HEK293T (cell line): ENCODE measurements at regions not wholly inside any gene's neighbourhood (a gene's known extent, or its start where the extent isn't known, plus 50 kb on each side); places are given as distances from the start of the nearest gene placed in this dataset.

Experiments used
- CTCF ChIA-PET: fragments of 350-600 bp; formaldehyde crosslinking; extraction: SDS; loops from one replicate; lab custom pipeline; 2021; ENCODE audit warnings: antibody characterized with exemption, inconsistent platforms; lab: Yijun Ruan, JAX
- POLR2A ChIA-PET: fragments of 350-600 bp; formaldehyde crosslinking; extraction: SDS; loops from one replicate; lab custom pipeline; 2020; ENCODE audit warnings: antibody characterized with exemption, inconsistent platforms; lab: Yijun Ruan, JAX
- DNase-seq: peaks from one replicate; pipeline ENCODE4 v3.0.0; 2012; ENCODE audit warnings: mixed read lengths; ENCODE audit errors: extremely low spot score
- ARNT ChIP-seq: fragments of 450-650 bp; IDR thresholded peaks from 2 replicates; pipeline ENCODE4 v1.6.1; 2017; ENCODE audit warnings: mild to moderate bottlenecking
- BHLHE40 ChIP-seq: fragments of 450-650 bp; IDR thresholded peaks from 2 replicates; pipeline ENCODE4 v1.6.1; 2016; ENCODE audit warnings: mild to moderate bottlenecking, moderate library complexity, borderline replicate concordance
- CTBP1 ChIP-seq: fragments of 450-650 bp; IDR thresholded peaks from 2 replicates; pipeline ENCODE4 v1.6.1; 2016; ENCODE audit warnings: borderline replicate concordance
- ELF4 ChIP-seq: fragments of 450-650 bp; IDR thresholded peaks from 2 replicates; pipeline ENCODE4 v1.6.1; 2017; ENCODE audit warnings: antibody characterized with exemption
- FOXA1 ChIP-seq: fragments of 450-650 bp; IDR thresholded peaks from 2 replicates; pipeline ENCODE4 v1.6.1; 2016; ENCODE audit warnings: mild to moderate bottlenecking
- FOXK2 ChIP-seq: fragments of 450-650 bp; IDR thresholded peaks from 2 replicates; pipeline ENCODE4 v1.6.1; 2016; ENCODE audit warnings: mild to moderate bottlenecking
- FOXM1 ChIP-seq: fragments of 450-650 bp; IDR thresholded peaks from 2 replicates; pipeline ENCODE4 v1.6.1; 2017; ENCODE audit warnings: mild to moderate bottlenecking, borderline replicate concordance
- HDGF ChIP-seq: fragments of 450-650 bp; IDR thresholded peaks from 2 replicates; pipeline ENCODE4 v1.6.1; 2017; ENCODE audit warnings: antibody characterized with exemption, borderline replicate concordance
- L3MBTL2 ChIP-seq: fragments of 450-650 bp; conservative IDR thresholded peaks from 2 replicates; pipeline ENCODE4 v1.6.1; 2016; ENCODE audit warnings: mild to moderate bottlenecking
- LEF1 ChIP-seq: fragments of 450-650 bp; IDR thresholded peaks from 2 replicates; pipeline ENCODE4 v1.6.1; 2017; ENCODE audit warnings: mild to moderate bottlenecking, borderline replicate concordance
- NFRKB ChIP-seq: fragments of 450-650 bp; IDR thresholded peaks from 2 replicates; pipeline ENCODE4 v1.6.1; 2016; ENCODE audit warnings: mild to moderate bottlenecking, moderate library complexity
- SP1 ChIP-seq: fragments of 450-650 bp; IDR thresholded peaks from 2 replicates; pipeline ENCODE4 v1.6.1; 2017
- SUZ12 ChIP-seq: fragments of 450-650 bp; IDR thresholded peaks from 2 replicates; pipeline ENCODE4 v1.6.1; 2016; ENCODE audit warnings: mild to moderate bottlenecking
- TARDBP ChIP-seq: fragments of 450-650 bp; IDR thresholded peaks from 2 replicates; pipeline ENCODE4 v1.6.1; 2016
- ZNF384 ChIP-seq: fragments of 450-650 bp; IDR thresholded peaks from 2 replicates; pipeline ENCODE4 v1.6.1; 2016
- TF ChIP-seq, protein P1 (sequence below): fragments of 450-650 bp; IDR thresholded peaks from 2 replicates; pipeline ENCODE4 v1.6.1; 2016

DNA sequence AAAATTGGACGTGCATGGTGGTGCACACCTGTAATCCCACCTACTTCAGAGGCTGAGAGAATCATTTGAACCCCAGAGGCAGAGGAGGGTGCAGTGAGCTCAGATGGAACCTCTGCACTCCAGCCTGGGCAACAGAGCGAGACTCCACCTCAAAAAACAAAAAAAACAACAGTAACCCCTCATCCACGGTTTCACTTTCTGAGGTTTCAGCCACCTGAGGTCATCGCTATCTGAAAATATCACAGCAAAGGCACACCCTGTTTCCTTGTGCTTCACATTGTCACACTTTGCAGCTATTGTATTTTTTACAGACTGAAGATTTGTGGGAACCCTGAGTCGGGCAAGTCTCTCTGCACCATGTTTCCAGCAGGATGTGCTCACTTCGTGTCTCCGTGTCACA lies 54.1 kb upstream of the FOXQ1 start:
- no peak for DNase-seq
- CTCF ChIA-PET = no interaction called here
- POLR2A ChIA-PET = no interaction called here
- TF ChIP-seq SP1 (no peak), FOXK2 (no peak), TARDBP (no peak), CTBP1 (no peak), HDGF (no peak), L3MBTL2 (no peak), ZNF384 (no peak), ELF4 (no peak), FOXM1 (no peak), FOXA1 (no peak)
- TF ChIP-seq, protein P1, sequence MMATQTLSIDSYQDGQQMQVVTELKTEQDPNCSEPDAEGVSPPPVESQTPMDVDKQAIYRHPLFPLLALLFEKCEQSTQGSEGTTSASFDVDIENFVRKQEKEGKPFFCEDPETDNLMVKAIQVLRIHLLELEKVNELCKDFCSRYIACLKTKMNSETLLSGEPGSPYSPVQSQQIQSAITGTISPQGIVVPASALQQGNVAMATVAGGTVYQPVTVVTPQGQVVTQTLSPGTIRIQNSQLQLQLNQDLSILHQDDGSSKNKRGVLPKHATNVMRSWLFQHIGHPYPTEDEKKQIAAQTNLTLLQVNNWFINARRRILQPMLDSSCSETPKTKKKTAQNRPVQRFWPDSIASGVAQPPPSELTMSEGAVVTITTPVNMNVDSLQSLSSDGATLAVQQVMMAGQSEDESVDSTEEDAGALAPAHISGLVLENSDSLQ = no peak

DNA sequence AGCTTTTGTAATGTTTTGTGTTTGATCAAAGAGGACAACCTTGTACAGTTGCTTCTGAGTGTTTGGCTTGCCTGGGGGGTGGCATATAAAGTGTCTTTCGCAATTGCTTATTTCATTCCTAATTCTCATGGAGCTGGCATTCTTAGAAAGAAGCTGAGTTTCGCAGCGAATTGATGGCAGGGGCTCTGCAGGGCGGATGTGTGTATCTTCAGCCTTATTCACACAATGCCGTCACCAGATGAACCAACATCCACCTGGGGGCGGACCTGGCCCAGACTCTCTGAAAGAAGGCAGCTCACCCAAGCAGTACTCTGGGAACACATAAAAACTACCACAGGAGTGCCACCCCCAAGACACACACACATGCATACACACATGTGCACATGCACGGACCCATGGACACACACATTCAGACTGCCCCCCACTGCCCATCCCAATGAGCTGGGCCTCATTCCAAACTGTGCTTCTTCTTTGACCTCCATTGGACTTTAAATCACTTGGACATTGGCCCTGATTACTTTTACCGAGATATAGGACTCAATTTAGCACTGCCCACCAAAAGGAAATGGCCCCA lies 55.4 kb upstream of the FOXQ1 start:
- no peak for DNase-seq
- POLR2A ChIA-PET = no interaction called here
- CTCF ChIA-PET = interaction anchor here (1.2 kb wide), 1 partner anchor 362 kb away, joined by 3 read pairs; no protein-coding TSS in a partner anchor

DNA sequence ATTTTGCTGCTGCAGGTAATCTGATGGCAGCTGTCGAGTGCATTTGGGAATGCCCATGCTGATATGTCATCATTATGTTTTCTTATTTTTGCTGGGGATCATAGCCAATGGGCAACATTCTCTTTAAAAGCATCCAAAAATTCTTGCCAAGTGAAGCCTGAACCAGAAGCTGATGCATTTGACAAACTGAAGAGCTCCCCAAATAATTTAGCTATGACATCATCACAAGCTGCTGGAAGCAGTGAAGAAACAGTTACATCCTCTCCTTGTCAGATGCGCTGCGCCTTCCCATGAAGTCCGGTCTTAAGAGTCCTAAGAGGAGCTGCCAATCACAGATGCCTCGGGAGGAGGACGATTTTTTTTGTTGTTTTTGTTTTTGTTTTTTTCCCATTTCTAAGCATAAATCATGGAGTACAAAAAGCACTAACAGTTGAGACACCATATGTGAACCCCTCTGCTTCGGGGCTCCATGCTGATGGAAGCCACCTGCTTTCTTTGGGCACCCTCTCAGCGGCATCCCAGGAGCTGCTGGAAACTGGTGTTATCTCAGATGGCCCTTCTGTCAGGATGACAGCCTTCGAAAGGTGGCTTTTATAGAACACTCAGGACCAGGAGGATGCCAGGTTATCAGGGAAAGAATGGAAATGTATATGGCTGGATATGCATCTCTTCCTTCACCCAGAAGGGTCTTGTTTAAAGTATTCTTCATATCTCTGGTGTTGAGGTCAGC lies 56.1 kb upstream of the FOXQ1 start:
- TF ChIP-seq L3MBTL2 (no peak), SP1 (no peak), SUZ12 (no peak)
- ChIA-PET CTCF (interaction anchor here (1.2 kb wide), 1 partner anchor 361 kb away, joined by 3 read pairs; no protein-coding TSS in a partner anchor), POLR2A (no interaction called here)
- DNase-seq = no peak

More for the DNA sequence above, 55.4 kb upstream of the FOXQ1 start:
- TF ChIP-seq SUZ12 (no peak), CTBP1 (no peak), ZNF384 (no peak), L3MBTL2 (no peak), TARDBP (no peak), NFRKB (no peak), HDGF (no peak), FOXK2 (no peak)
- TF ChIP-seq, protein P1 = no peak

DNA sequence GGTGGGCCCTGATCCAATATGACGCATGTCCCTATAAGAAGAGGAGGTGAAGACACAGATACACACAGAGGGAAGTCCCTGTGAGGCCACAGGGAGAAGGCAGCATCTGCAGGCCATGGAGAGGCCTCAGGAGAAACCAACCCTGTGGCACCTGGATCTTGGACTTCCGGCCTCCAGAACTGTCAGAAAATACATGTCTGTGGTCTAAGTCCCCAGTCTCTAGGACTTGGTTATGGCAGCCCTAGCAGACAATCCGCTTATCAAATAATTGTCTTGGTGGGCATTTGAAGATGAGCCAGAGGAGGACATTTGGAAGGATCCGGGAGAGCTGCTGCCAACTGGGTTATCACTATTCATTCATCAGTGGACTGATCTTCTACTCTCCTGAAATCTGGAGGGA lies 57.6 kb upstream of the FOXQ1 start:
- no peak for DNase-seq
- POLR2A ChIA-PET = no interaction called here
- TF ChIP-seq ZNF384 = no peak
- no peak for TF ChIP-seq CTBP1
- TF ChIP-seq ELF4 = no peak
- no peak for TF ChIP-seq L3MBTL2
- TF ChIP-seq LEF1 = no peak
- no peak for TF ChIP-seq ARNT
- TF ChIP-seq, protein P1 = no peak
- TF ChIP-seq BHLHE40 = no peak
- TF ChIP-seq FOXM1 = no peak
- no peak for TF ChIP-seq HDGF
- TF ChIP-seq SP1 = no peak
- CTCF ChIA-PET = interaction anchor here (0.6 kb wide), 1 partner anchor 1076 kb away, joined by 6 read pairs; no protein-coding TSS in a partner anchor

DNA sequence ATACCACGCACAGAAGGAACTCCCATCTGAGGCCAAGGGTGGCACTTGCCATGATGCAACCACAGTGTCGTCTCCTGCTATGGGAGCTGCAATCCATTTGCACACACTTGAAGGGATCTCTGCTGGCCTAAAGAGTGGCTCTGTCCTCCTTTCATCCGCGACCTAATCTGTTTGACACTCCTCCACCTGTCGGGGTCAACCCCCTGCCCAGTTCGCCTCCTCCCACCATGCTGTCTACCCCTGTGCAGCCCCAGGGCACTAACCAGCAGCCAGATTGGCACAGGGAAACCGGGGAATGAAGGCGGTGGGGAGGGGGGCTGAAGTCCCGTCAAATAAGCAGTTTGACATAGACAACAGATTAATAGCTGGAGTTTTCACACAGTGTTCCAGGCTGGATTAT lies 58.1 kb upstream of the FOXQ1 start:
- TF ChIP-seq ELF4 (no peak), SUZ12 (no peak), ARNT (no peak), HDGF (no peak), ZNF384 (no peak), FOXM1 (no peak), LEF1 (no peak), SP1 (no peak), L3MBTL2 (no peak), NFRKB (no peak), TARDBP (no peak), FOXA1 (no peak), FOXK2 (no peak), CTBP1 (no peak), BHLHE40 (no peak)
- TF ChIP-seq, protein P1 = no peak
- DNase-seq = no peak
- POLR2A ChIA-PET = no interaction called here
- CTCF ChIA-PET = no interaction called here
